ENCODE measurements at regions not wholly inside any gene's neighbourhood (a gene's known extent, or its start where the extent isn't known, plus 50 kb on each side); places are given as distances from the start of the nearest gene placed in this dataset.

- TF ChIP-seq ZNF462 (CRISPR knock-in tag; IDR thresholded peaks at IDR 0.05) (no peak), JUNB (IDR thresholded peaks at IDR 0.05; ENCODE audit: unreplicated experiment) (no peak), REST (IDR thresholded peaks at IDR 0.05; ENCODE audit: unreplicated experiment) (no peak), NANOG (IDR thresholded peaks at IDR 0.05; ENCODE audit: borderline replicate concordance) (no peak), CTCF (conservative IDR thresholded peaks at IDR 0.05; ENCODE audit: low read depth in 2 of 2) (no peak), ETS1 (IDR thresholded peaks at IDR 0.05) (no peak), ZNF331 (CRISPR knock-in tag; IDR thresholded peaks at IDR 0.05; ENCODE audit: low read depth) (no peak)
Observed at GRCh38 chr22:49284931-49285330, 542.7 kb downstream of the BRD1 start (continued).

All from GM23338 (cell line).